H1 (cell line): ENCODE measurements at regions not wholly inside any gene's neighbourhood (a gene's known extent, or its start where the extent isn't known, plus 50 kb on each side); places are given as distances from the start of the nearest gene placed in this dataset.

Experiments
- CTCF ChIA-PET: fragments of 300-600 bp; sonication (Branson Sonifier 250); formaldehyde crosslinking; loops from one replicate; lab custom pipeline; 2021; ENCODE audit not compliant: partially characterized antibody; lab: Charles Lee
- POLR2A ChIA-PET: fragments of 300-600 bp; sonication (Branson Sonifier 250); formaldehyde crosslinking; loops from one replicate; lab custom pipeline; 2021; ENCODE audit warnings: inconsistent platforms; ENCODE audit not compliant: partially characterized antibody; lab: Charles Lee
- DNase-seq, 2 experiments: peaks; one replicate each; pipeline versions ENCODE4 v3.0.0 to v3.0.0-alpha.2; 2010 to 2022; ENCODE audit warnings: low spot score in 2 of 2, low read depth in 1 of 2, mixed read lengths in 1 of 2
- FAIRE-seq: peaks from 2 replicates; lab custom pipeline; 2011; peaks lifted over from hg19 to GRCh38; lab: Jason Lieb, UNC
- H2AFZ ChIP-seq: 2 replicates; pipeline ENCODE4 v1.8.1; 2012; ENCODE audit warnings: low read length, inconsistent platforms
- H2AK5ac ChIP-seq: 2 replicates; pipeline ENCODE4 v1.6.1; 2013; ENCODE audit warnings: low read depth, low read length
- H2BK120ac ChIP-seq: replicated peaks from 2 replicates; pipeline ENCODE3; 2013; ENCODE audit warnings: low read depth, low read length, inconsistent platforms
- H2BK12ac ChIP-seq: 2 replicates; pipeline ENCODE4 v1.6.1; 2013; ENCODE audit warnings: low read depth, low read length
- H2BK15ac ChIP-seq: 2 replicates; pipeline ENCODE4 v1.6.1; 2013; ENCODE audit warnings: low read length
- H2BK20ac ChIP-seq: 2 replicates; pipeline ENCODE4 v1.6.1; 2013; ENCODE audit warnings: low read length
- H2BK5ac ChIP-seq: 2 replicates; pipeline ENCODE4 v1.6.1; 2013; ENCODE audit warnings: low read depth, low read length
- H3K14ac ChIP-seq: 2 replicates; pipeline ENCODE4 v1.6.1; 2013; ENCODE audit warnings: inconsistent platforms; ENCODE audit not compliant: insufficient read length
- H3K18ac ChIP-seq: 2 replicates; pipeline ENCODE4 v1.6.1; 2013; ENCODE audit warnings: low read length; ENCODE audit errors: extremely low read depth
- H3K23ac ChIP-seq: 2 replicates; pipeline ENCODE4 v1.6.1; 2013; ENCODE audit warnings: inconsistent platforms; ENCODE audit not compliant: insufficient read length
- H3K23me2 ChIP-seq: 2 replicates; pipeline ENCODE4 v1.6.1; 2013; ENCODE audit warnings: low read depth, low read length
- H3K27ac ChIP-seq: 2 replicates; pipeline ENCODE4 v1.6.1; 2011; ENCODE audit warnings: low read depth, low read length, inconsistent platforms
- H3K27me3 ChIP-seq, 4 experiments: replicated peaks in 1 of 4; 1 replicate in 1 of 4; 2 replicates in 3 of 4; pipeline versions ENCODE4 v1.6.1 to v1.8.1; 2011 to 2013; ENCODE audit warnings: low read length in 3 of 4, mild to moderate bottlenecking in 3 of 4, inconsistent platforms in 2 of 4, mixed read lengths in 2 of 4, moderate library complexity in 1 of 4; ENCODE audit not compliant: control insufficient read depth in 3 of 4, insufficient read depth in 3 of 4; ENCODE audit errors: extremely low read depth in 1 of 4
- H3K36me3 ChIP-seq, 4 experiments: 2 replicates each; pipeline versions ENCODE4 v1.6.1 to v1.8.1; 2011 to 2013; ENCODE audit warnings: mild to moderate bottlenecking in 4 of 4, low read length in 3 of 4, moderate library complexity in 2 of 4, control low read depth in 1 of 4, inconsistent platforms in 1 of 4; ENCODE audit not compliant: insufficient read depth in 4 of 4, control insufficient read depth in 2 of 4
- H3K4ac ChIP-seq: replicated peaks from 2 replicates; pipeline ENCODE3; 2013; ENCODE audit warnings: low read length, low read depth, mixed read lengths, inconsistent platforms; ENCODE audit not compliant: insufficient read length
- H3K4me1 ChIP-seq, 4 experiments: replicated peaks in 1 of 4; 1 replicate in 1 of 4; 2 replicates in 3 of 4; pipeline versions ENCODE4 v1.6.1 to v1.8.1; 2011 to 2013; ENCODE audit warnings: low read length in 3 of 4, inconsistent platforms in 2 of 4, mixed read lengths in 1 of 4; ENCODE audit not compliant: insufficient read depth in 4 of 4, control insufficient read depth in 3 of 4
- H3K4me2 ChIP-seq, 2 experiments: 2 replicates each; pipeline versions ENCODE4 v1.6.1 to v1.8.1; 2011 to 2013; ENCODE audit warnings: low read depth in 2 of 2, low read length in 2 of 2, control low read depth in 1 of 2, inconsistent platforms in 1 of 2, mild to moderate bottlenecking in 1 of 2; ENCODE audit not compliant: insufficient read depth in 1 of 2
- H3K4me3 ChIP-seq, 4 experiments: fragments of 200-600, 300-600 bp in 1 of 4; sonication (generic), shearing (Covaris generic), sonication (Bioruptor Twin) in 1 of 4; 2 replicates each; pipeline versions ENCODE4 v1.5.1 to v1.8.1; 2011 to 2016; ENCODE audit warnings: low read length in 4 of 4, low read depth in 3 of 4, control low read depth in 2 of 4, inconsistent platforms in 2 of 4, mild to moderate bottlenecking in 2 of 4, mixed read lengths in 1 of 4, moderate library complexity in 1 of 4; ENCODE audit not compliant: insufficient read depth in 2 of 4; ENCODE audit errors: extremely low read depth in 1 of 4
- H3K56ac ChIP-seq: replicated peaks from 2 replicates; pipeline ENCODE3; 2013; ENCODE audit warnings: low read depth, mild to moderate bottlenecking, mixed read lengths, low read length, inconsistent platforms; ENCODE audit not compliant: insufficient read length
- H3K79me1 ChIP-seq: 2 replicates; pipeline ENCODE4 v1.6.1; 2013; ENCODE audit warnings: low read depth, low read length, control low read depth
- H3K79me2 ChIP-seq, 2 experiments: 2 replicates each; pipeline versions ENCODE4 v1.6.1 to v1.8.1; 2012 to 2013; ENCODE audit warnings: low read length in 2 of 2, mild to moderate bottlenecking in 2 of 2, inconsistent platforms in 1 of 2; ENCODE audit not compliant: insufficient read depth in 2 of 2, control insufficient read depth in 1 of 2
- H3K9ac ChIP-seq, 4 experiments: replicated peaks in 1 of 4; 1 replicate in 1 of 4; 2 replicates in 3 of 4; pipeline versions ENCODE4 v1.6.1 to v1.8.1; 2011 to 2013; ENCODE audit warnings: low read depth in 3 of 4, low read length in 3 of 4, control low read depth in 2 of 4, mild to moderate bottlenecking in 2 of 4, moderate library complexity in 2 of 4, inconsistent platforms in 1 of 4; ENCODE audit errors: extremely low read depth in 1 of 4
- H3K9me3 ChIP-seq, 2 experiments: 2 replicates each; pipeline versions ENCODE4 v1.6.1 to v1.8.1; 2012 to 2013; ENCODE audit warnings: mild to moderate bottlenecking in 2 of 2, moderate library complexity in 2 of 2, control low read depth in 1 of 2, inconsistent platforms in 1 of 2, low read depth in 1 of 2, low read length in 1 of 2, mixed read lengths in 1 of 2; ENCODE audit not compliant: insufficient read depth in 2 of 2
- H4K20me1 ChIP-seq, 2 experiments: replicated peaks in 1 of 2; 2 replicates each; pipeline versions ENCODE3 to v1.8.1; 2011 to 2013; ENCODE audit warnings: inconsistent platforms in 2 of 2, low read length in 2 of 2, mild to moderate bottlenecking in 1 of 2; ENCODE audit not compliant: insufficient read depth in 2 of 2, control insufficient read depth in 1 of 2
- H4K5ac ChIP-seq: 2 replicates; pipeline ENCODE4 v1.6.1; 2013; ENCODE audit warnings: low read length, low read depth, mixed read lengths, inconsistent platforms; ENCODE audit not compliant: insufficient read length
- H4K8ac ChIP-seq: 2 replicates; pipeline ENCODE4 v1.8.0; 2013; ENCODE audit warnings: mild to moderate bottlenecking, moderate library complexity, low read length, inconsistent platforms; ENCODE audit not compliant: insufficient read depth; ENCODE audit errors: extremely low read depth
- H4K91ac ChIP-seq: replicated peaks from 2 replicates; pipeline ENCODE3; 2013; ENCODE audit warnings: low read length, mixed read lengths, inconsistent platforms; ENCODE audit not compliant: insufficient read length
- ASH2L ChIP-seq: fragments of 200-600, 300-600 bp; sonication (generic); IDR thresholded peaks from one replicate; pipeline ENCODE4 v1.7.1; 2017; ENCODE audit warnings: low read length
- CHD2 ChIP-seq: IDR thresholded peaks from 2 replicates; pipeline ENCODE4 v1.6.1; 2012; ENCODE audit warnings: low read length, improper control_type of control experiment
- CREB1 ChIP-seq: IDR thresholded peaks from 2 replicates; pipeline ENCODE4 v1.6.1; 2012; ENCODE audit warnings: inconsistent platforms
- GABPA ChIP-seq: IDR thresholded peaks from 2 replicates; pipeline ENCODE4 v1.6.1; 2011; ENCODE audit warnings: mild to moderate bottlenecking, low read length, moderate library complexity, borderline replicate concordance; ENCODE audit not compliant: insufficient read depth
- MAFK ChIP-seq: IDR thresholded peaks from 2 replicates; pipeline ENCODE4 v1.6.1; 2012; ENCODE audit warnings: low read depth, mild to moderate bottlenecking, improper control_type of control experiment, low read length
- NANOG ChIP-seq: IDR thresholded peaks from 2 replicates; pipeline ENCODE4 v1.6.1; 2011; ENCODE audit warnings: low read length, low read depth, mild to moderate bottlenecking, inconsistent platforms; ENCODE audit not compliant: insufficient read depth, poor library complexity, severe bottlenecking
- SIRT6 ChIP-seq: IDR thresholded peaks from one replicate; pipeline ENCODE4 v1.7.1; 2012; ENCODE audit warnings: low read length, inconsistent platforms
- SP1 ChIP-seq: IDR thresholded peaks from 2 replicates; pipeline ENCODE4 v1.6.1; 2011; ENCODE audit warnings: low read depth, low read length
- SP4 ChIP-seq: IDR thresholded peaks from 2 replicates; pipeline ENCODE4 v1.6.1; 2012; ENCODE audit warnings: low read length, inconsistent platforms
- TAF7 ChIP-seq: optimal IDR thresholded peaks from 2 replicates; pipeline ENCODE3; 2011; ENCODE audit warnings: low read depth, mild to moderate bottlenecking, inconsistent platforms, low read length, moderate library complexity, borderline replicate concordance
- TBP ChIP-seq: IDR thresholded peaks from 2 replicates; pipeline ENCODE4 v1.6.1; 2011; ENCODE audit warnings: low read depth, low read length, improper control_type of control experiment
- WGBS, 2 experiments: shearing (Covaris generic) in 1 of 2; methylation state at CpG; one replicate each; pipeline versions ENCODE4 v1.1.6 to v1.1.7; 2013 to 2015; ENCODE audit warnings: low lambda C conversion rate in 2 of 2, mixed read lengths in 2 of 2, inconsistent platforms in 1 of 2, low coverage in 1 of 2, missing lambda C conversion rate in 1 of 2; ENCODE audit not compliant: insufficient replicate concordance in 2 of 2, insufficient coverage in 1 of 2, insufficient read length in 1 of 2; ENCODE audit errors: extremely low coverage in 1 of 2, missing lambda C conversion rate in 1 of 2; 5-methylcytosine and 5-hydroxymethylcytosine counted together
- TF ChIP-seq, protein P1 (sequence below): IDR thresholded peaks from 2 replicates; pipeline ENCODE4 v1.6.1; 2012; ENCODE audit warnings: inconsistent platforms
- TF ChIP-seq, protein P2 (sequence below): IDR thresholded peaks from 2 replicates; pipeline ENCODE4 v1.6.1; 2012; ENCODE audit warnings: inconsistent platforms

DNA sequence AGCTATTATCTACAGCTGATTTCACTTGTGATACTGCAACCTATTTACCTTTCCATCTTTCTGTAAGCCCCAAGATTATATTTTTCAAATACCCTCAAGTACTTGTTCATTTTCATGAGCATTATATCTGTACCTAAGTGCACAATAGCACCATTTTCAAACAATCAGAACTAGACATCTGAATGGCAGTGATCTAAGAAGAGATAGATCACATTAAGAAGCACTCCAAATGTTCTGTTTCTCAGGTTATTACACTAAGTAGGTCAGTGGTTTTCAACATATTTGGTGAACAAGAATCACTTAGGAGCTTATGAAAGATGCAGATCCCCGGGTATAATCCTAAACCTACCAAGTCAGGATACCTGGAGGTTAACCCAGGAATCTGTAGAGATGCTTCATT lies 872.7 kb downstream of the DCDC2C start:
- Histone ChIP-seq H3K27me3 (no peaks in the 10 kb centered on the region), H3K79me1 (no peaks in the 10 kb centered on the region), H2AK5ac (no peak overlapping the region), H3K4ac (no peak overlapping the region), H4K8ac (no peak overlapping the region), H3K23me2 (no peaks in the 10 kb centered on the region), H3K23ac (no peak overlapping the region), H2BK12ac (no peak overlapping the region), H3K14ac (no peak overlapping the region), H3K4me2 (no peak overlapping the region), H3K79me2 (no peaks in the 10 kb centered on the region), H2AFZ (no peak overlapping the region), H2BK20ac (no peak overlapping the region), H3K4me3 (no peak overlapping the region), H4K5ac (no peak overlapping the region), H3K36me3 (peaks cover 0 to 3% (median under 1%) of the 10 kb centered on the region in 4 experiments; a peak in 1 of 8 replicates), H3K9me3 (no peaks in the 10 kb centered on the region; a peak in 1 of 4 replicates), H2BK120ac (no peak overlapping the region), H4K91ac (no peak overlapping the region), H2BK15ac (no peak overlapping the region), H3K4me1 (peaks cover 0 to 9% (median 4%) of the 10 kb centered on the region in 4 experiments; a peak in 4 of 7 replicates), H4K20me1 (no peaks in the 10 kb centered on the region), H2BK5ac (no peak overlapping the region), H3K27ac (no peak overlapping the region), H3K9ac (no peak overlapping the region), H3K56ac (no peak overlapping the region), H3K18ac (no peak overlapping the region)
- DNase-seq (no peak), FAIRE-seq (no peak)
- TF ChIP-seq TBP (no peak), TAF7 (no peak), SP4 (no peak), MAFK (no peak), SIRT6 (no peak), CHD2 (no peak), SP1 (no peak), GABPA (no peak), CREB1 (no peak), NANOG (no peak), ASH2L (no peak)
- TF ChIP-seq, protein P1, sequence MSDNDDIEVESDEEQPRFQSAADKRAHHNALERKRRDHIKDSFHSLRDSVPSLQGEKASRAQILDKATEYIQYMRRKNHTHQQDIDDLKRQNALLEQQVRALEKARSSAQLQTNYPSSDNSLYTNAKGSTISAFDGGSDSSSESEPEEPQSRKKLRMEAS, result no peak
- TF ChIP-seq, protein P2, sequence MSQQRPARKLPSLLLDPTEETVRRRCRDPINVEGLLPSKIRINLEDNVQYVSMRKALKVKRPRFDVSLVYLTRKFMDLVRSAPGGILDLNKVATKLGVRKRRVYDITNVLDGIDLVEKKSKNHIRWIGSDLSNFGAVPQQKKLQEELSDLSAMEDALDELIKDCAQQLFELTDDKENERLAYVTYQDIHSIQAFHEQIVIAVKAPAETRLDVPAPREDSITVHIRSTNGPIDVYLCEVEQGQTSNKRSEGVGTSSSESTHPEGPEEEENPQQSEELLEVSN, result no peak
- POLR2A ChIA-PET, result no interaction called here
- 94% methylated on average over 1 of the region's 1 CpG; no CpG with 5 or more reads in 1 of the 2 experiments for WGBS, 2 experiments
- CTCF ChIA-PET, result no interaction called here
